ENCODE measurements at regions not wholly inside any gene's neighbourhood (a gene's known extent, or its start where the extent isn't known, plus 50 kb on each side); places are given as distances from the start of the nearest gene placed in this dataset.
"Not testable (repeated sequence)": the region's sequence is repeated elsewhere in the genome, so short reads cannot be mapped to it uniquely, and the experiment has no call there.

DNA sequence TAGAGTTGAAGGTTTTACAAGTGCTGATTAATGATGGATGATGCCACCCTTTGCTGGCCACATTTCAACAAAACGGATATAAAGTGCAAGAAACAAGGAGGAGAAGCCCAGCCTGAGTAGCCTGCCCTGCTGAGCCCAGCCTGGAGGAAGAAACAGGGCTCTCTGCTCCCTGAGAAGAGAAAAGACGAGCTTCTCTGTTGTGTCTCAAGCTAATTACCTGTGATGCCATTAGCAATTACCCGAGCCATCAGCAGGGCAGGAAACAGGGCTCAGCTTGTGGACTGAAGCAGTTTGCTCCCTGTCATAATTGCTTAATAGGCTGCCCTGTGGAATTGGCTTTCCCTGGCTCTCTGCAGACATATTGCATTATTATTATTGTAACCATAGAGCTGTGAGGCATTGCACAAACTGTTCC is 709.3 kb upstream of the AUTS2 start:
- H3K27me3 ChIP-seq (ENCODE audit: control insufficient read depth, insufficient read depth, low read length), result no peaks in the 10 kb centered on the region
- no peaks in the 10 kb centered on the region for H3K9me3 ChIP-seq (ENCODE audit: control insufficient read depth, insufficient read depth, low read depth, low read length)
- no peaks in the 10 kb centered on the region for H4K20me1 ChIP-seq (ENCODE audit: control insufficient read depth, extremely low read depth, insufficient read depth, low read length)
- no peak overlapping the region for H2AFZ ChIP-seq (ENCODE audit: low read length)
- H3K36me3 ChIP-seq (ENCODE audit: control insufficient read depth, insufficient read depth, low read length), result no peaks in the 10 kb centered on the region
- H3K4me2 ChIP-seq (ENCODE audit: extremely low read depth, insufficient read depth, low read length), result no peak overlapping the region
- H3K4me1 ChIP-seq (ENCODE audit: control insufficient read depth, extremely low read depth, insufficient read depth, low read length), result no peaks in the 10 kb centered on the region
- H3K4me3 ChIP-seq (replicated peaks in 1 of 4; ENCODE audit: control extremely low read depth in 1 of 4, insufficient read depth in 1 of 4, low read depth in 3 of 4, low read length in 4 of 4), result no peak overlapping the region
- H3K9ac ChIP-seq (ENCODE audit: insufficient read depth, low read length), result no peak overlapping the region
- no peak for DNase-seq (ENCODE audit: low read depth in 2 of 2)
- no peaks in the 10 kb centered on the region for H3K79me2 ChIP-seq (ENCODE audit: control insufficient read depth, insufficient read depth, low read length)
- no peak overlapping the region for H3K27ac ChIP-seq (ENCODE audit: insufficient read depth, low read length)
- no peak for TF ChIP-seq CTCF (conservative IDR thresholded peaks at IDR 0.05 in 1 of 2, IDR thresholded peaks at IDR 0.05 in 1 of 2; ENCODE audit: low read depth in 1 of 2, low read length in 2 of 2)
- TF ChIP-seq EZH2 (IDR thresholded peaks at IDR 0.05; ENCODE audit: low read length, missing control alignments), result no peak

- DNase-seq (ENCODE audit: low read depth in 2 of 2), result peak in 1 of 2 donors; percentile 84
- H4K20me1 ChIP-seq (ENCODE audit: control insufficient read depth, extremely low read depth, insufficient read depth, low read length), result no peaks in the 10 kb centered on the region
- TF ChIP-seq EZH2 (IDR thresholded peaks at IDR 0.05; ENCODE audit: low read length, missing control alignments) (no peak), CTCF (conservative IDR thresholded peaks at IDR 0.05 in 1 of 2, IDR thresholded peaks at IDR 0.05 in 1 of 2; ENCODE audit: low read depth in 1 of 2, low read length in 2 of 2) (no peak)
- no peaks in the 10 kb centered on the region for H3K4me1 ChIP-seq (ENCODE audit: control insufficient read depth, extremely low read depth, insufficient read depth, low read length)
- H2AFZ ChIP-seq (ENCODE audit: low read length), result no peak overlapping the region
- H3K4me3 ChIP-seq (replicated peaks in 1 of 4; ENCODE audit: control extremely low read depth in 1 of 4, insufficient read depth in 1 of 4, low read depth in 3 of 4, low read length in 4 of 4), result no peak overlapping the region
- H3K27me3 ChIP-seq (ENCODE audit: control insufficient read depth, insufficient read depth, low read length), result no peaks in the 10 kb centered on the region
- H3K9me3 ChIP-seq (ENCODE audit: control insufficient read depth, insufficient read depth, low read depth, low read length), result no peaks in the 10 kb centered on the region
- H3K36me3 ChIP-seq (ENCODE audit: control insufficient read depth, insufficient read depth, low read length), result no peaks in the 10 kb centered on the region
- H3K4me2 ChIP-seq (ENCODE audit: extremely low read depth, insufficient read depth, low read length), result no peak overlapping the region
- no peak overlapping the region for H3K27ac ChIP-seq (ENCODE audit: insufficient read depth, low read length)
- H3K79me2 ChIP-seq (ENCODE audit: control insufficient read depth, insufficient read depth, low read length), result no peaks in the 10 kb centered on the region
- no peak overlapping the region for H3K9ac ChIP-seq (ENCODE audit: insufficient read depth, low read length)
Measured at GRCh38 chr7:68892236-68892635, 706.0 kb upstream of the AUTS2 start.

DNA sequence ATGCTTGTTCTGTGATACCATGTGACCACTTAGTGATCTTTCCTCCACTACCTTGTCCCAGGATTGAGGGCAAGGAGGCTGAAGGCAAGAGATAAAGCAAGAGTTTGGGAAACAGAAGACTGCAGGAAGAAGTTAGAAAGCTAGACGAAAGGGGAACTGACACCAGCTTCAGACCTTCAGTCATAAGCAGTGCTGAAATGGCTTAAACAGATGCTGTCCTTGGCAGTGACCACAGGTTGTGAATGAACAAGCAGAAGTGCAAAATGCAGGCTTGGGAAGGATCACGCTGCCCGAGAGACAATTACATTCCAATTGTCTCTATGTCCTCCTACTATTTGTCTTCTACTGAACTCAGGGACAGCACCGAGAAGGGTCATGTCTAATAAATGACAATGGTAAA is 704.9 kb upstream of the AUTS2 start:
- no peaks in the 10 kb centered on the region for H3K79me2 ChIP-seq (ENCODE audit: control insufficient read depth, insufficient read depth, low read length)
- H4K20me1 ChIP-seq (ENCODE audit: control insufficient read depth, extremely low read depth, insufficient read depth, low read length), result no peaks in the 10 kb centered on the region
- H3K9ac ChIP-seq (ENCODE audit: insufficient read depth, low read length), result no peak overlapping the region
- H3K4me2 ChIP-seq (ENCODE audit: extremely low read depth, insufficient read depth, low read length), result no peak overlapping the region
- TF ChIP-seq EZH2 (IDR thresholded peaks at IDR 0.05; ENCODE audit: low read length, missing control alignments) (no peak), CTCF (conservative IDR thresholded peaks at IDR 0.05 in 1 of 2, IDR thresholded peaks at IDR 0.05 in 1 of 2; ENCODE audit: low read depth in 1 of 2, low read length in 2 of 2) (no peak)
- no peaks in the 10 kb centered on the region for H3K9me3 ChIP-seq (ENCODE audit: control insufficient read depth, insufficient read depth, low read depth, low read length)
- H3K4me3 ChIP-seq (replicated peaks in 1 of 4; ENCODE audit: control extremely low read depth in 1 of 4, insufficient read depth in 1 of 4, low read depth in 3 of 4, low read length in 4 of 4), result no peak overlapping the region
- H3K4me1 ChIP-seq (ENCODE audit: control insufficient read depth, extremely low read depth, insufficient read depth, low read length), result no peaks in the 10 kb centered on the region
- no peak overlapping the region for H3K27ac ChIP-seq (ENCODE audit: insufficient read depth, low read length)
- no peak overlapping the region for H2AFZ ChIP-seq (ENCODE audit: low read length)
- no peak for DNase-seq (ENCODE audit: low read depth in 2 of 2)
- no peaks in the 10 kb centered on the region for H3K27me3 ChIP-seq (ENCODE audit: control insufficient read depth, insufficient read depth, low read length)
- no peaks in the 10 kb centered on the region for H3K36me3 ChIP-seq (ENCODE audit: control insufficient read depth, insufficient read depth, low read length)

- H3K36me3 ChIP-seq (ENCODE audit: control insufficient read depth, insufficient read depth, low read length); H3K4me3 ChIP-seq (replicated peaks in 1 of 4; ENCODE audit: control extremely low read depth in 1 of 4, insufficient read depth in 1 of 4, low read depth in 3 of 4, low read length in 4 of 4); DNase-seq (ENCODE audit: low read depth in 2 of 2); H3K79me2 ChIP-seq (ENCODE audit: control insufficient read depth, insufficient read depth, low read length); H3K4me1 ChIP-seq (ENCODE audit: control insufficient read depth, extremely low read depth, insufficient read depth, low read length); H3K9ac ChIP-seq (ENCODE audit: insufficient read depth, low read length); H3K9me3 ChIP-seq (ENCODE audit: control insufficient read depth, insufficient read depth, low read depth, low read length); H3K27ac ChIP-seq (ENCODE audit: insufficient read depth, low read length); H3K4me2 ChIP-seq (ENCODE audit: extremely low read depth, insufficient read depth, low read length); H3K27me3 ChIP-seq (ENCODE audit: control insufficient read depth, insufficient read depth, low read length); H2AFZ ChIP-seq (ENCODE audit: low read length); H4K20me1 ChIP-seq (ENCODE audit: control insufficient read depth, extremely low read depth, insufficient read depth, low read length): not testable (repeated sequence)
Measured at GRCh38 chr7:68899156-68899555, 699.1 kb upstream of the AUTS2 start.

Data from fibroblast of lung (primary cell).